K562 (cell line): ENCODE measurements at regions not wholly inside any gene's neighbourhood (a gene's known extent, or its start where the extent isn't known, plus 50 kb on each side); places are given as distances from the start of the nearest gene placed in this dataset.

Experiments used
- ATAC-seq: fragments of 200-7000 bp; cut with Tn5 transposase; 3 replicates; pipeline ENCODE4 v1.9.1; 2020; ENCODE audit warnings: moderate library complexity
- BruUV-seq: library from RNA; stranded (reverse); fragments of 400-500 nt; replicated peaks from 2 replicates; lab custom pipeline; 2021; lab: Mats Ljungman, UMichigan
- CTCF ChIA-PET: fragments of 300-600 bp; formaldehyde crosslinking; extraction: SDS; loops from one replicate; lab custom pipeline; 2021; ENCODE audit warnings: low intra/inter-chr PET ratio; lab: Yijun Ruan, JAX
- POLR2A ChIA-PET: fragments of 300-600, 350-650 bp; sonication (Branson Sonifier 250); formaldehyde crosslinking; extraction: SDS; loops from one replicate; lab custom pipeline; 2021; ENCODE audit warnings: antibody characterized with exemption, inconsistent platforms; lab: Yijun Ruan, JAX
- DNase-seq, 4 experiments: peaks; one replicate each; pipeline versions ENCODE4 v3.0.0 to v3.0.0-alpha.2; 2011 to 2018; ENCODE audit warnings: low spot score in 3 of 4, mixed read lengths in 3 of 4; ENCODE audit errors: extremely low read depth in 1 of 4
- FAIRE-seq: peaks from 2 replicates; lab custom pipeline; 2011; peaks lifted over from hg19 to GRCh38; lab: Jason Lieb, UNC
- H2AFZ ChIP-seq: 2 replicates; pipeline ENCODE4 v1.6.0; 2011; ENCODE audit warnings: low read depth, low read length, control low read depth, inconsistent platforms
- H3K27ac ChIP-seq: fragments of 200-600 bp; 3 replicates; pipeline ENCODE4 v1.8.0; 2011; ENCODE audit warnings: low read depth, mild to moderate bottlenecking, control low read depth, inconsistent platforms, low read length, moderate library complexity, mixed read lengths; ENCODE audit errors: extremely low read depth
- H3K27me3 ChIP-seq, 2 experiments: fragments of 300-600 bp in 1 of 2; 2 replicates in 1 of 2; 3 replicates in 1 of 2; pipeline versions ENCODE4 v1.6.0 to v1.8.0; 2011; ENCODE audit warnings: inconsistent platforms in 2 of 2, low read length in 2 of 2, mild to moderate bottlenecking in 1 of 2, mixed read lengths in 1 of 2, moderate library complexity in 1 of 2; ENCODE audit not compliant: control insufficient read depth in 2 of 2, insufficient read depth in 2 of 2
- H3K36me3 ChIP-seq: fragments of 300-600 bp; 3 replicates; pipeline ENCODE4 v1.8.0; 2011; ENCODE audit warnings: mild to moderate bottlenecking, low read length, inconsistent platforms; ENCODE audit not compliant: control insufficient read depth, insufficient read depth
- H3K4me1 ChIP-seq, 2 experiments: fragments of 200-600 bp in 1 of 2; replicated peaks in 1 of 2; 2 replicates in 1 of 2; 3 replicates in 1 of 2; pipeline versions ENCODE4 v1.5.1 to v1.8.0; 2011; ENCODE audit warnings: inconsistent platforms in 2 of 2, low read length in 2 of 2, mild to moderate bottlenecking in 1 of 2, mixed read lengths in 1 of 2, moderate library complexity in 1 of 2; ENCODE audit not compliant: control insufficient read depth in 2 of 2, insufficient read depth in 2 of 2
- H3K4me2 ChIP-seq: 2 replicates; pipeline ENCODE4 v1.6.1; 2011; ENCODE audit warnings: low read length, control low read depth, inconsistent platforms, mixed read lengths; ENCODE audit not compliant: insufficient read depth
- H3K4me3 ChIP-seq: fragments of 200-600 bp; sonication (generic), shearing (Covaris generic); 2 replicates; pipeline ENCODE4 v1.5.1; 2016; ENCODE audit warnings: control low read depth, inconsistent platforms
- H3K79me2 ChIP-seq: fragments of 200-600 bp; 3 replicates; pipeline ENCODE4 v1.8.0; 2011; ENCODE audit warnings: low read length, inconsistent platforms; ENCODE audit not compliant: control insufficient read depth, insufficient read depth
- H3K9ac ChIP-seq, 2 experiments: 2 replicates each; pipeline versions ENCODE4 v1.6.0 to v1.6.1; 2011; ENCODE audit warnings: low read depth in 2 of 2, low read length in 2 of 2, control low read depth in 1 of 2, inconsistent platforms in 1 of 2, mild to moderate bottlenecking in 1 of 2, mixed read lengths in 1 of 2; ENCODE audit not compliant: insufficient read depth in 1 of 2
- H3K9me1 ChIP-seq: one replicate; pipeline ENCODE4 v1.6.0; 2011; ENCODE audit warnings: inconsistent platforms, mild to moderate bottlenecking, low read length, moderate library complexity; ENCODE audit not compliant: control insufficient read depth, insufficient read depth
- H3K9me3 ChIP-seq: replicated peaks from 2 replicates; pipeline ENCODE4 v1.5.1; 2011; ENCODE audit warnings: low read depth, low read length, inconsistent platforms; ENCODE audit not compliant: control insufficient read depth, insufficient read depth
- H4K20me1 ChIP-seq: replicated peaks from 2 replicates; pipeline ENCODE4 v1.6.1; 2011; ENCODE audit warnings: low read length, inconsistent platforms, mixed read lengths; ENCODE audit not compliant: control insufficient read depth, insufficient read depth
- ATF7 ChIP-seq: fragments of 450-650 bp; IDR thresholded peaks from 2 replicates; pipeline ENCODE4 v1.7.1; 2014; ENCODE audit warnings: mild to moderate bottlenecking, moderate library complexity
- GABPB1 ChIP-seq: sonication (generic); formaldehyde crosslinking; IDR thresholded peaks from 2 replicates; pipeline ENCODE4 v1.8.0; 2022; ENCODE audit warnings: mild to moderate bottlenecking, missing genetic modification reagents
- HNRNPH1 ChIP-seq: fragments of 200-400 bp; formaldehyde crosslinking; optimal IDR thresholded peaks from 2 replicates; pipeline ENCODE3; 2017; ENCODE audit warnings: low read depth, mild to moderate bottlenecking, low read length, moderate library complexity
- LCOR ChIP-seq: sonication (generic); formaldehyde crosslinking; IDR thresholded peaks from 2 replicates; pipeline ENCODE4 v1.8.0; 2022; ENCODE audit warnings: mild to moderate bottlenecking, missing genetic modification reagents
- SNRNP70 ChIP-seq: fragments of 200-400 bp; formaldehyde crosslinking; optimal IDR thresholded peaks from 2 replicates; pipeline ENCODE3; 2017; ENCODE audit warnings: low read depth, low read length
- SOX6 ChIP-seq: fragments of 450-650 bp; IDR thresholded peaks from 2 replicates; pipeline ENCODE4 v1.6.1; 2014; ENCODE audit warnings: mild to moderate bottlenecking
- WGBS: fragments of 100-300 bp; shearing (Covaris generic); methylation state at CpG from one replicate; pipeline ENCODE4 v1.1.6; 2016; ENCODE audit warnings: low coverage, mixed read lengths; ENCODE audit not compliant: insufficient coverage; ENCODE audit errors: missing lambda C conversion rate; 5-methylcytosine and 5-hydroxymethylcytosine counted together
- in situ Hi-C: fragments of 300-500 bp; cut with MboI; formaldehyde crosslinking; loops from 4 replicates; pipeline ENCODE4 v1.15.0; 2018; ENCODE audit warnings: inconsistent platforms, mixed read lengths
- intact Hi-C: fragments of 100-400 bp; cut with micrococcal nuclease; formaldehyde crosslinking; loops from 2 replicates; pipeline ENCODE4 v1.14.2; 2022
- TF ChIP-seq, protein P1 (sequence below): fragments of 450-650 bp; IDR thresholded peaks from 2 replicates; pipeline ENCODE4 v1.6.1; 2016; ENCODE audit warnings: mild to moderate bottlenecking
- TF ChIP-seq, protein P2 (sequence below): fragments of 450-650 bp; formaldehyde crosslinking; IDR thresholded peaks from 2 replicates; pipeline ENCODE4 v1.4.0; 2020; ENCODE audit warnings: mild to moderate bottlenecking, mixed read lengths

DNA sequence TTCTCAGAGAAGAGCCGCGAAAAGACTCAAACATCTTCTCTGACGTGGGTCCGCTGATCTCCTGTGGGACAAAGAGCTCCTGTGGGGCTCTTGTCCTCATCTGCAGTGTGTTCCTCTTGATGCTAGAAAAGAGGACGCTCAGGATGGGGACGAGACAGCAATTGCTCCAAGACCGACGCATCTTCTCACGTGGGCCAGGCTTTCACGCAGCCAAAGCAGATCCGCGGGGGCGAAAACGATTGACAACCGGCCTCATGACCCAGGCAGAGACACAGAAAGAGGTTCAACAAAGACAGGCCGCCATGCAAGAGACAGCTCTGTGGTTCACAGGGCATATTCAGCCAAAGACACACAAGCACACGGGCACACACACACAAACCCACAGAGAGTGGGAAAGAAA lies 971.8 kb upstream of the DEFB115 start:
- Histone ChIP-seq H3K79me2 (no peaks in the 10 kb centered on the region), H3K9me3 (no peaks in the 10 kb centered on the region), H3K27ac (no peak overlapping the region), H2AFZ (peak overlapping the region; percentile 77), H4K20me1 (no peaks in the 10 kb centered on the region), H3K9ac (peak overlapping the region in 1 of 2 experiments; percentile 35; a peak in 1 of 4 replicates), H3K4me3 (no peak overlapping the region), H3K4me2 (no peak overlapping the region), H3K36me3 (no peaks in the 10 kb centered on the region), H3K9me1 (no peaks in the 10 kb centered on the region), H3K4me1 (peaks cover 0 to 40% of the 10 kb centered on the region in 2 experiments; a peak in 4 of 5 replicates), H3K27me3 (no peaks in the 10 kb centered on the region)
- FAIRE-seq (no peak), ATAC-seq (no peak), DNase-seq (no peak)
- ChIA-PET CTCF (no interaction called here), POLR2A (no interaction called here)
- TF ChIP-seq LCOR (CRISPR knock-in tag) (no peak), HNRNPH1 (no peak), SNRNP70 (no peak), GABPB1 (CRISPR knock-in tag) (no peak), ATF7 (no peak), SOX6 (no peak)
- TF ChIP-seq, protein P1, sequence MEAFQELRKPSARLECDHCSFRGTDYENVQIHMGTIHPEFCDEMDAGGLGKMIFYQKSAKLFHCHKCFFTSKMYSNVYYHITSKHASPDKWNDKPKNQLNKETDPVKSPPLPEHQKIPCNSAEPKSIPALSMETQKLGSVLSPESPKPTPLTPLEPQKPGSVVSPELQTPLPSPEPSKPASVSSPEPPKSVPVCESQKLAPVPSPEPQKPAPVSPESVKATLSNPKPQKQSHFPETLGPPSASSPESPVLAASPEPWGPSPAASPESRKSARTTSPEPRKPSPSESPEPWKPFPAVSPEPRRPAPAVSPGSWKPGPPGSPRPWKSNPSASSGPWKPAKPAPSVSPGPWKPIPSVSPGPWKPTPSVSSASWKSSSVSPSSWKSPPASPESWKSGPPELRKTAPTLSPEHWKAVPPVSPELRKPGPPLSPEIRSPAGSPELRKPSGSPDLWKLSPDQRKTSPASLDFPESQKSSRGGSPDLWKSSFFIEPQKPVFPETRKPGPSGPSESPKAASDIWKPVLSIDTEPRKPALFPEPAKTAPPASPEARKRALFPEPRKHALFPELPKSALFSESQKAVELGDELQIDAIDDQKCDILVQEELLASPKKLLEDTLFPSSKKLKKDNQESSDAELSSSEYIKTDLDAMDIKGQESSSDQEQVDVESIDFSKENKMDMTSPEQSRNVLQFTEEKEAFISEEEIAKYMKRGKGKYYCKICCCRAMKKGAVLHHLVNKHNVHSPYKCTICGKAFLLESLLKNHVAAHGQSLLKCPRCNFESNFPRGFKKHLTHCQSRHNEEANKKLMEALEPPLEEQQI: no peak
- TF ChIP-seq, protein P2, sequence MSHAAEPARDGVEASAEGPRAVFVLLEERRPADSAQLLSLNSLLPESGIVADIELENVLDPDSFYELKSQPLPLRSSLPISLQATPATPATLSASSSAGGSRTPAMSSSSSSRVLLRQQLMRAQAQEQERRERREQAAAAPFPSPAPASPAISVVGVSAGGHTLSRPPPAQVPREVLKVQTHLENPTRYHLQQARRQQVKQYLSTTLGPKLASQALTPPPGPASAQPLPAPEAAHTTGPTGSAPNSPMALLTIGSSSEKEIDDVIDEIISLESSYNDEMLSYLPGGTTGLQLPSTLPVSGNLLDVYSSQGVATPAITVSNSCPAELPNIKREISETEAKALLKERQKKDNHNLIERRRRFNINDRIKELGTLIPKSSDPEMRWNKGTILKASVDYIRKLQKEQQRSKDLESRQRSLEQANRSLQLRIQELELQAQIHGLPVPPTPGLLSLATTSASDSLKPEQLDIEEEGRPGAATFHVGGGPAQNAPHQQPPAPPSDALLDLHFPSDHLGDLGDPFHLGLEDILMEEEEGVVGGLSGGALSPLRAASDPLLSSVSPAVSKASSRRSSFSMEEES (CRISPR knock-in tag): no peak
- intact Hi-C loops: loop anchor here (10.0 kb wide), 2 partner anchors 299 to 691 kb away; no protein-coding TSS in a partner anchor
- 80% methylated on average over 10 of the region's 17 CpGs for WGBS
- in situ Hi-C loops: loop anchor here (10.0 kb wide), 1 partner anchor 521 kb away; no protein-coding TSS in a partner anchor
- no TSS peak for BruUV-seq
